HG03064 (cell line): ENCODE measurements at regions not wholly inside any gene's neighbourhood (a gene's known extent, or its start where the extent isn't known, plus 50 kb on each side); places are given as distances from the start of the nearest gene placed in this dataset.

ENCODE experiments used
- ATAC-seq: cut with Tn5 transposase; IDR thresholded peaks from one replicate; pipeline ENCODE4 v1.9.1; 2021; ENCODE audit warnings: low read depth; ENCODE audit not compliant: unreplicated experiment

DNA sequence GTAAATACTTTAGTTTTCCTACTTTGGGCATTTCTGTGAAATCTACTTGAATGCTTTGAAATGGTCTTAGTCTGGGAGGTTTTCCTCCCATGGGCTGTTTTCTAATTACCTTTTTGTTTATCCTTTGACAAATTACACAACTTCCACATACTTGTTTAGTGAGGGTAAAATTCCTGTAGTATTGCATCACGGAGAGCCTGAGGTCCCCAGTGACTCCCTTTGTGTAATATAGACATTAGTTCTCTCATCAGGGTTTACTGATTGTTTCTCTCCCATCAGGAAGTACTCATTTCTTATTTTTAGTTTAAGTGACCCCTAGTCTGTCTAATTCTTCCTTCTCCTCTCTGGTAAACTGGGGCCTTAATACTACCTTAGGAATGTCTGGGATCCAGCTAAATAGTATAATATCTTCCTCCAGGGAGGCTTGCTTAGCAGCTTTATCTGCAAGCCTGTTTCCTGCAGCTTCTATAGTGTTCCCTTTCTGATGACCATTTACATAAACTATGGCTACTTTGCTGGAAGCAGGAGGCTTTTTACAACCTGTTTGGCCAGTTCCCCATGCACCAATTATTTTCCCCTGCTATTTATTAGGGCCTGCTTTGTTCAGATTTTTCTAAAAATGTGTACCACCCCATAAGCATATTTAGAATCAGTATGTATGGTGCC lies 87.2 kb upstream of the XCR1 start:
- no peak for ATAC-seq

- no peak for ATAC-seq
Observed at GRCh38 chr3:46113608-46114007, 86.3 kb upstream of the XCR1 start.

DNA sequence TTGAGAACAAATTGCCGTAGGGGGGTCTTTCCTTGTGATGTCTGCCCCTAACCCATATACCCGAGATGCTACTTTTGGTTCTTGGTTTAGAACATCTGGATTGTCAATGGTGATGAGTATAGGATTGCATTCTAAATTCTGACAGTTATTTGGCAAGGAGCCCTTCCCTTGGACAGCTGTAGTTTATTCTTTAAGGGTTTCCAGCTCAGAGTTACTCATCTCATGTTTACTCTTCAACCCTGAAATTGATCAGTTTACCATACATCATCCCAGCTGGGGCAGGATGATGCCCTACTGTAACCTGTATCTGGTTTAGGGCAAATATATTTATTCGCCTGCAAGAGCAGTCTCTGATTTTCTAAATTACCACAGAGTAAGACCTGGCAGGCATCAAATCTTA lies 85.7 kb upstream of the XCR1 start:
- ATAC-seq, result no peak

DNA sequence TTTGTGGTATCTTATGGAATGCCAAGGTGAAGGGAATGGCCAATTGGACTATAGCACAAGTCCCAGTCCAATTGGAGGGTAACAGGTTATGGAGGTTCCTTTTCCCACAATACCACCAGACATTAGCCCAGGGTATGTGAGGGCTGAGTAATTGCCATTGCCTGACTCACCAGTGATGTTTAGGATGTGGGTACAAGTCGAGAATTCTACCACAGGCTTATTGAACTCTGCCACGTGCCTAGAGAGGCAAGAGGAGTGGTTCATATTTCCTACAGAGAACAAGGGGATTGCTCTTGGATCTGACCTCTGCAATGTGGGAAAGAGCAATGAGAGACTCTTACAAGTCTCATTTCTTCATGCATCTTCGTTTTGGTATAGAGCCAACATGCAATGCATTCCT lies 85.0 kb upstream of the XCR1 start:
- no peak for ATAC-seq

DNA sequence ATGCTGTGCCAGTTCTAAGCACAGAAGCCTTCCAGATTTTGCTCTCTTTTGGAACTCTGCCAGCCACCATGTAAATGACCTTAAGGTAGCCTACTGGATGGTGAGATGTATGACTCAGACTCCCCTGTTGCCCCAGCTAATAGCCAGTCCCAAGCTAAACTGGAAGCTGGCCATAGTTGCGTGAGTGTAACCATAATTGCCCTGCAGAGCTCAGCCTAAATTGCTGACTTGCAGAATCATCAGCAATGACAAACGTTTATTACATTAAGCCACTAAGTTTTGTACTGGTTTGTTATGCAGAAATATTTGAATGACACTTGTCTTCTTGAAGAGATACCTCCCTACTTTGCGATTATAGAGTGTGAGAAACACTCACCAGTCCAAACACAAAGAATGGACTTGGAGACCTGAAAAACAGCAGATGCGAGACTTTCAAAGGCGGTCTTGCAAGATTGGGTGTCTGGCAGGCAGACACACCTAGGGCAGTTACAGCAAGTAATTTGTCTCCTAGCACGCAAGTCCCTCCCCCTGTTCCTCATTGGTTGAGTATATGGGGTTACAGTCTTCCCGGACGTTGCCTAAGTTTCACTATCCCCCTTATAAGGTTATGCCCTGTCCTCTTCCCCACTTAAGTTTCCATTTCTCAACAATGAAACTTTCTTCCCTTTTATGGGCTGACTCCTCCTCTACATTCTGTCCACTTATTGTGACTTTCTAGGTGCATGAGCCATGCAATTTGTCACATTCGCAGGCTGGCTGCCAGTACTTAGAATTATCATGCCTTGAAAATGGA lies 83.6 kb upstream of the XCR1 start:
- peak; percentile 50 for ATAC-seq

DNA sequence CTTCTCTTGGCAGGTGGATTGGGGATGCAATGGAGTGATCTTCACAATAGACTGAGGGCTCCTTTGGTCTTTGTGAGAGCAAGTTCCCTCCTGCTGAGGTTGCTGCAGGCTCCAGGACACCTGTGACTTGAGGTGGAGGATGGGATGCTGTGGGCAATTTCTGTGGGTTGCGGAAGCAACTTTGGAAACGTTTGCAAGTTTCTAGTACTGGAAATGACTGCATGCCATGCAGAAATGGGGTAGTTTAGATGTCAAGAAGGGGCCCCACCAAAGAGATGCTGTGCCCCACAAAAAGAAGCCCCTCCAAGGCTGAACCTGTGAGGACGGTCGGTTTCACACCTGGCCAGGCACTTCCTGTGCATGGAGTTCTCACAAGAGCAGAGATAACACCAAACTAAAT lies 80.4 kb upstream of the XCR1 start:
- ATAC-seq, result no peak

DNA sequence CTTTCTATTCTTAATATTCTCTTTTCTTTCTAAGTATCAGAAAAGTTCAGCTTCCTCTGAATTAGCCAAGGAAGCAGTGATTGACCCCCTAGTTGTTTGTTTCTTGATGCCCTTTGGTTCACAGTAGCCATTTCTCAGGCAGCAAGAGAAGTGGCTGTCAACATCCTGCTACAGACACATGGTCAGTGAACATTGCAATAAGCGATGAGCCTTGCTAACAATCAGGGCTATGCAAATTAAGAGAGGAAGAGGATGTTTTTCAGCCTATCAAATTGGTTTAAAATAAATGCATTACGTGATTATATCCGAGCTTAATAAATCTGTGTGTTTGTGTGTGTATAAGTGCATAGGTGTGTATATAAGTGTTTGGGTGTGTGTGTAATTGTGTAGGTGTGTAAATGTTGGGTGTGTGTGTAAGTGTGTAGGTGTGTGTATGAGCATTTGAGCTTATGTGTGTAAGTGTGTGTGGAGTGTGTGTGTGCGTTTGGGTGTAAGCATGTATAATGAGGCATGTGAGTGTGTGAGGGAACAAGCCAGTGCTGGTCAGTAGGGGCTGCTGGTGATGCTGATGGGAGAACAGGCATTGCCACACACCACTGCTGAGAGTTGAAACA lies 78.1 kb upstream of the XCR1 start:
- no peak for ATAC-seq

DNA sequence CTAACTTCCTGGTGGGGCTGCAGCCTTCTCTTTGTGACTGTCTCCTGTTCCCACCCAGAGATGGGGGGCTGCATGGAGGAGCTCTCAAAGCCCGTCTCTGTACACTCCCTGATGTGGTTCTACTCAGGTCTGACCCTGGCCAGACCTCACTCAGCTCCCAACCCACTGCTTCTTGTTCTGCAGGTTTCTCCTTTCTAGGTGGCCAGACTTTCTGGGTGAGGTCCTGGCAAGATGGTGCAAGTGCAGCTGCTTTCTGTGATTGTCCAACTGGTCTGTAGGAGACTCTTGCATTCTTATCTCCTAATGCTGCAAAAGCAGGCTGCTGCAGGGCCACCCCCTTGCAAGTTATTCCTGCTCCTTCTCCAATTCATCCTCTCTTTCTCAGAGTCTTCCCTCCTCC lies 77.4 kb upstream of the XCR1 start:
- no peak for ATAC-seq

DNA sequence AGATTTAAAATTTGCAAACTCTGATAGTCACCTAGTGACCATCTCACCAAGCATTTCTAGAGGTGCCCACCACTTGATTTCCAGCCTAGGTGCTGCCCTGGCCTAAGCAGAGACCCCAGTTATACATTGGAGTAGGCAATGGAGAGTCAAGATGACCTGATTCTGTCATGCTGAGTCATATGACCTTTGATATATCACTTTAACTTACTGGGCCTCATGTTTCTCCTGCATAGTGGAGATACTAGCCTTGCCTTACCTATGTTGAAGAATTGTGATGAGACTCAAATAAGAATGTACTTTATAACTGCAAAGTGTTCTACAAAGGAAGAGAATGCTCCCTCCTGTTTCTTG lies 75.5 kb upstream of the XCR1 start:
- no peak for ATAC-seq

DNA sequence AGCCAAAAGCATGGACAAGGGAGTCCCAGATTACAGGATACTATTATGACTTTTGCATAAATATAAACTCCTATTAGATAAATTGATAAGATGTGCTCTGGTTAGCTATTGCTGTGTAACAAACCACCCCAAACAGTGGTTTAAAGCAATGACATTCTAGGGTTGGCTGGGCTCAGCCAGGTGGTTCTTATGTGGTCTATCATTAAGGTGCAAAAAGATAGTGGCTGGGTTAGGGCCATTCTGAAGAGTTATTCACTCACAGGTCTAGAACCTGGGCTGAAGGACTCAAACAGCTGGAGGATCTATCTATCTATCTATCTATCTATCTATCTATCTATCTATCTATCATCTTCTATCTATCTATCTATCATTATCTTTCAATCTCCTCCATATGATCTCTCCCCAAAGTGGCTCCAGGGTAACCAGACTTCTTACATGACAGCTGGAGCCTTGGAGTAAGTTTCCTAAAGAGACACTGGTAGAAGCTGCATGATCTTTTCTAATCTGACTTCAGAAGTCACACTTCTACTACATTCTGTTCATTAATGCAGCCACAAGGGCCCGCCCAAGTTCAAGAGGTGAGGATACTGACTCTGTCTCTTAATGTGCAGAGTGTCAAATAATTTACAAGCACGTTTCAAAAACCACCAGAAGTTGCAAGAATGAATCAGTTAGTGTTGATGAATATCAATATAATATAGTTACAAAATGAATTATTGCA lies 74.9 kb upstream of the XCR1 start:
- no peak for ATAC-seq

GRCh38 chr3:46100812-46101211 lies 73.5 kb upstream of the XCR1 start:
- no peak for ATAC-seq

DNA sequence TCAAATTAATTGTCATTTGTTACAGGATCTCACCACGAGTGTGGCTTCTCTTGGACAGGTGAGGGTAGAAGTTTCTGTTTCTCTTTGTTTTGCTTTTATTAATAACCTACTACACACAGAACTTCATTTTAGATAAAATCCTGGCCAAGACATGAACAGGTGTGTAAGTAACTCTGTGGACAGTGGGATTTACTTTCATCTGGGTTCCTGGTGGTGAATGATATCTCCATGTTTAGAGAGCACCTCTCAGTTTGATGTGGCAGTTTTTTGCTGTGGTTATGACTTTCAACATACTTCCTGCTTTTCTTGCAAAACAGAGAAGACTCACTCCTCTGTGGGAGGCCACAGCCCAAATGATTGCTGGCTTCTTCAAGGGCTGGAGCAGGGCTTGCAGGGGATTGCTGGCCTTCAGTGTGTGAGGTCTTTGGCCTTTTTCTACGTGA lies 71.1 kb upstream of the XCR1 start:
- ATAC-seq, result peak; percentile 56

- peak; percentile 14 for ATAC-seq
Observed at GRCh38 chr3:46097691-46098241, 70.5 kb upstream of the XCR1 start.

DNA sequence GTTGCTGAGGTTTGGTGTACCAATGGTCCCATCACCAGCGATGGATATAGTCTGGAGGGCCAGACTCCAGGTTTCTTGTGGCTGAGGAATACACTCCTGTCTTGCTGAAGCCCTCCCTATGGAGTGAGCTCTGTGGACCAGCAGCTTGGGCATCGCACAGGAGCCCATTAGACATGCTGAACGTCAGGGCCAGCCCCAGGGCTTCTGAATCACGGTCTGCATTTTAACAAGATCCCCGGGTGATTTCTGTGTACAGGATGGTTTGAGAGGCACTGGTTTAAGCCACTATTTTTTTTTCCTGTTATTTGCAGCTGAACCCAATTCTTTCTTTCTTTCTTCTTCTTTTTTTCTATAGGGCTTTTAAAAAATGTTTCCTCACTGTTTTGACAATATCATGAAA lies 69.5 kb upstream of the XCR1 start:
- ATAC-seq, result no peak

- no peak for ATAC-seq
Observed at GRCh38 chr3:46096336-46096735, 69.1 kb upstream of the XCR1 start.

GRCh38 chr3:46095307-46095706 lies 68.0 kb upstream of the XCR1 start:
- no peak for ATAC-seq

- no peak for ATAC-seq
Observed at GRCh38 chr3:46094506-46094905, 67.2 kb upstream of the XCR1 start.

DNA sequence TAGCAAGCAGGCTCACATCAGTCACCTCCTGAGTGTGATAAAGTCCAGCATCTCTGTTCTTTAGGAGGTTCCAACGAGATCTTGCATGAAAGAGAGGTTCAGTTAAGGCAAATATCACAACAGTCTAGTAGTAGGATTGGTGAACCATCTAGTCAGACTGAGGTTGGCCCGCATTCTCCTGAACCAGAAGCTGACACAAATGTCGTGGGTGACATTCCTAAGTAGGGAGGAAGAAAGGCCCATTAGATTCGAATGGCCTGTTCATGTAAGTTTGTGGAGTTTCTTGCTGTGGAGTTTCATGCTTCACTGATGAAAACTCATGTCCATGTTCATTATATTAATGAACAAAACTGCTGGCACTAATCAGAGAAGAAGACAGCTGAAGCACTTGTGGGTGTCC lies 66.7 kb upstream of the XCR1 start:
- no peak for ATAC-seq

DNA sequence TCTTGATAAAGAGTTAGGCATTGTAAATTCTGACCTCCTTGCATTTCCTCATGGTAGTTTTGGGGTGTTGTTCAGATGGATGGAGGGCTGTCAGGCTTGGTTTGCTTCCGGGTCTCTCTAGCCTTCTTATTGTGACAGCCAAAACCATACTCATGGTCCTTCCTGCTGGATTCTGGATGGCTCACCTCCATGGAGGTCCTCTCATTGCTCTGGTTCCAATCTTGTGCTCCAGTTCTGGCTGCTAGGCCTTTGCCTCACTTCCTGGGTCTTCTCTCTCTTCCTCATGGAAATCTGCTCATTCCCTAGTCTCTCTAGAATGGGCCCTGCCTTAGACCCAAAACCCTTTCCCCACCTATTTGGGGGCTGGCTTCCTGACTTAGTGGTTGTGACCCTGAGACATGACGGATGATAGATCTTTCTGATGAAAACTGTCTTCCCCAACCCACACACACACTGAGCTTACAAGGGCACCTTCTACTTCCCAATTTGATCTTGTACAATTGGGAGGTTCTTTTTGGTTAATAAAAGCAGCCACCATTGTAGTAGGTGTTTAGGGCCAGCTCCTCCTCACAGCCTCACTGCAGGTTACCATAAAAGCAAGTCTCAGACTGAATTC lies 66.2 kb upstream of the XCR1 start:
- ATAC-seq, result no peak

DNA sequence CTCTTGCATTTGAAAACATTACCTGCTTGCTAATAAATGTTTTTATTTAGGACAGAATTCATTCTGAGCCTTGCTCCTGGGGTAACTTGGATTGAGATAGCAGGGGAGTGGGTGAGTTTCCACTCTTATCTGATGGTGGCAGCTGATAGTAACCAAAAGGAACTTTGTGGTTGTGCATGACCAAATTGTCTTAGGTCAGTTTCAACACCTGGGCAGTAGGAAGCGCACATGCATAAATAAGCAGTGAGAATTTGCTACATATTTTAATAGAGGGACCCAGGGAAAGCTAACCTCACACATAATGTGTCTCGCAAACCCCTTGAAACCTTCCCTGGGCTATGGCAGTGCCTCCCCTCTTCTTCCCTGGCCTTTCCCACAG lies 65.4 kb upstream of the XCR1 start:
- no peak for ATAC-seq
